ENCODE measurements at regions not wholly inside any gene's neighbourhood (a gene's known extent, or its start where the extent isn't known, plus 50 kb on each side); places are given as distances from the start of the nearest gene placed in this dataset.

- TF ChIP-seq, protein P1, sequence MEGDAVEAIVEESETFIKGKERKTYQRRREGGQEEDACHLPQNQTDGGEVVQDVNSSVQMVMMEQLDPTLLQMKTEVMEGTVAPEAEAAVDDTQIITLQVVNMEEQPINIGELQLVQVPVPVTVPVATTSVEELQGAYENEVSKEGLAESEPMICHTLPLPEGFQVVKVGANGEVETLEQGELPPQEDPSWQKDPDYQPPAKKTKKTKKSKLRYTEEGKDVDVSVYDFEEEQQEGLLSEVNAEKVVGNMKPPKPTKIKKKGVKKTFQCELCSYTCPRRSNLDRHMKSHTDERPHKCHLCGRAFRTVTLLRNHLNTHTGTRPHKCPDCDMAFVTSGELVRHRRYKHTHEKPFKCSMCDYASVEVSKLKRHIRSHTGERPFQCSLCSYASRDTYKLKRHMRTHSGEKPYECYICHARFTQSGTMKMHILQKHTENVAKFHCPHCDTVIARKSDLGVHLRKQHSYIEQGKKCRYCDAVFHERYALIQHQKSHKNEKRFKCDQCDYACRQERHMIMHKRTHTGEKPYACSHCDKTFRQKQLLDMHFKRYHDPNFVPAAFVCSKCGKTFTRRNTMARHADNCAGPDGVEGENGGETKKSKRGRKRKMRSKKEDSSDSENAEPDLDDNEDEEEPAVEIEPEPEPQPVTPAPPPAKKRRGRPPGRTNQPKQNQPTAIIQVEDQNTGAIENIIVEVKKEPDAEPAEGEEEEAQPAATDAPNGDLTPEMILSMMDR (IDR thresholded peaks at IDR 0.05; ENCODE audit: low read length, missing control alignments): no peak
- peak; percentile 14 for DNase-seq (ENCODE audit: low read depth)
- no peak overlapping the region for H3K4me3 ChIP-seq (replicated peaks; ENCODE audit: low read depth, low read length)
These were observed 56.2 kb upstream of the ELAC2 start for GRCh38 chr17:13074026-13074425.

GRCh38 chr17:13073018-13073417 is 55.2 kb upstream of the ELAC2 start:
- no peak for DNase-seq (ENCODE audit: low read depth)
- H3K4me3 ChIP-seq (replicated peaks; ENCODE audit: low read depth, low read length): no peak overlapping the region
- TF ChIP-seq, protein P1 (IDR thresholded peaks at IDR 0.05; ENCODE audit: low read length, missing control alignments): no peak

GRCh38 chr17:13070732-13071131 is 52.9 kb upstream of the ELAC2 start:
- H3K4me3 ChIP-seq (replicated peaks; ENCODE audit: low read depth, low read length): no peak overlapping the region
- TF ChIP-seq, protein P1 (IDR thresholded peaks at IDR 0.05; ENCODE audit: low read length, missing control alignments): no peak
- DNase-seq (ENCODE audit: low read depth): no peak

DNA sequence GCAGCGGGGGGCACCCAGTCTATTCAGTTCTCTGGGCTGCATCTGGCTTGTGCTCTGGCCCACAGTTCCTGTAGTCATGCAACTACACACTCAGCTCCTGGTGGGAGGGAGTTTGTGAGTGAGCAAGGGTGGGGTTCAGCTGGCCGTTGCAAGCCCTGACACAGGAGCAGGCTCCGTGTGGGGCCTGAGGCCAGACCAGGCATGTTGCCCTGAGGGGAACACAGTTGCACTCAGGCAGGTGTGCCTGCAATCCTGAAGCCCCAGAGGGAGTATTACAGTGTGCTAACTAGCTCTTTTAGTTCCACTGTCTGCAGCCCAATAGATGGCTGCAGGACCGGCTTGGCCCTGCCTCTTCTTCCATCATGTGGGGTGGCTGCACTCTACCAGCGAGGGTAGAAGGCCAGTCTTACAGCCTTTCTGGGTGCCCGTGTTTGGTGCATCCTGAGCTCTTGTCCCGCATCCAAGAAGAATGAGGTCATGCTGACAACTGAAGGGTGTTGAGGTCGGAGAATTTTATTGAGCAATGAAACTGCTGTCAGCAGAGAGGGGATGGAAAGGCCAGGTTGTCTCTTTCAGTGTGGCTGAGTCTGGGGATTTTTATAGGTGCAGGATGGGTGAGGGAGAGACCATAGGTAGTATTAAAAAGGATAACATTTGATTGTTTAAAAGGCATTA is 49.9 kb upstream of the ELAC2 start:
- no peak overlapping the region for H3K4me3 ChIP-seq (replicated peaks; ENCODE audit: low read depth, low read length)
- no peak for DNase-seq (ENCODE audit: low read depth)
- TF ChIP-seq, protein P1 (IDR thresholded peaks at IDR 0.05; ENCODE audit: low read length, missing control alignments): no peak
